Thyroid gland (tissue), 4 donors: ENCODE measurements at regions not wholly inside any gene's neighbourhood (a gene's known extent, or its start where the extent isn't known, plus 50 kb on each side); places are given as distances from the start of the nearest gene placed in this dataset.

Source experiments
- CTCF ChIP-seq, 6 experiments: fragments of 200-600 bp in 3 of 6; fragments of 450-650 bp in 3 of 6; sonication (generic) in 3 of 6; IDR thresholded peaks; one replicate each; pipeline ENCODE4 v1.5.1; 2016 to 2019; ENCODE audit warnings: antibody characterized with exemption in 6 of 6, mild to moderate bottlenecking in 2 of 6, inconsistent platforms in 1 of 6, moderate library complexity in 1 of 6
- POLR2A ChIP-seq, 2 donors: fragments of 450-650 bp; IDR thresholded peaks; one replicate each; pipeline ENCODE4 v1.6.1; 2017; ENCODE audit warnings: antibody characterized with exemption in 2 of 2, mild to moderate bottlenecking in 2 of 2, moderate library complexity in 1 of 2

- TF ChIP-seq POLR2A (IDR thresholded peaks at IDR 0.05), result no peak
- TF ChIP-seq CTCF (IDR thresholded peaks at IDR 0.05), result no peak
Observed at GRCh38 chr4:126486377-126486776, 1146.4 kb upstream of the INTU start.
